Progenitor cell of endocrine pancreas (in vitro differentiated cells): ENCODE measurements at regions not wholly inside any gene's neighbourhood (a gene's known extent, or its start where the extent isn't known, plus 50 kb on each side); places are given as distances from the start of the nearest gene placed in this dataset.
"Not testable (repeated sequence)": the region's sequence is repeated elsewhere in the genome, so short reads cannot be mapped to it uniquely, and the experiment has no call there.

Source experiments
- DNase-seq: peaks from one replicate; pipeline ENCODE4 v3.0.0; 2021; ENCODE audit warnings: low spot score; ENCODE audit not compliant: unreplicated experiment
- H3K27ac Mint-ChIP-seq: 2 replicates; pipeline ENCODE4 v1.8.0; 2021; ENCODE audit warnings: mild to moderate bottlenecking, moderate library complexity, mixed read lengths
- H3K27me3 Mint-ChIP-seq: 2 replicates; pipeline ENCODE4 v1.8.0; 2021; ENCODE audit warnings: mixed read lengths
- H3K36me3 Mint-ChIP-seq: 2 replicates; pipeline ENCODE4 v1.8.0; 2022; ENCODE audit warnings: mixed read lengths; ENCODE audit not compliant: insufficient read depth
- H3K4me1 Mint-ChIP-seq: 2 replicates; pipeline ENCODE4 v1.8.0; 2021; ENCODE audit warnings: low read depth, mixed read lengths
- H3K4me3 Mint-ChIP-seq: 2 replicates; pipeline ENCODE4 v1.8.0; 2021; ENCODE audit warnings: low read depth, mild to moderate bottlenecking, moderate library complexity, mixed read lengths
- H3K9me3 Mint-ChIP-seq: 2 replicates; pipeline ENCODE4 v1.8.0; 2021; ENCODE audit warnings: low read depth, mixed read lengths
- CTCF ChIP-seq: fragments of 200-600 bp; sonication (generic); IDR thresholded peaks from one replicate; pipeline ENCODE4 v1.5.0; 2021; ENCODE audit warnings: antibody characterized with exemption, mild to moderate bottlenecking; ENCODE audit not compliant: unreplicated experiment

- Mint-ChIP-seq H3K27me3 (peaks cover 5% of the 10 kb centered on the region), H3K4me1 (peaks cover 15% of the 10 kb centered on the region), H3K4me3 (no peak overlapping the region), H3K36me3 (peaks cover 2% of the 10 kb centered on the region), H3K9me3 (peaks cover 6% of the 10 kb centered on the region), H3K27ac (no peak overlapping the region)
- no peak for DNase-seq
- no peak for TF ChIP-seq CTCF
Observed at GRCh38 chr2:8505311-8505920, 176.4 kb upstream of the ID2 start.

GRCh38 chr2:8506746-8507145 lies 175.1 kb upstream of the ID2 start:
- no peak overlapping the region for H3K27ac Mint-ChIP-seq
- no peak overlapping the region for H3K4me3 Mint-ChIP-seq
- peaks cover 6% of the 10 kb centered on the region for H3K4me1 Mint-ChIP-seq
- H3K9me3 Mint-ChIP-seq: peaks cover 6% of the 10 kb centered on the region
- H3K27me3 Mint-ChIP-seq: peaks cover 5% of the 10 kb centered on the region
- TF ChIP-seq CTCF: no peak
- H3K36me3 Mint-ChIP-seq: peaks cover 2% of the 10 kb centered on the region
- DNase-seq: no peak

GRCh38 chr2:8508766-8509165 lies 173.1 kb upstream of the ID2 start:
- no peak overlapping the region for H3K27ac Mint-ChIP-seq
- H3K9me3 Mint-ChIP-seq: peaks cover 6% of the 10 kb centered on the region
- no peak for DNase-seq
- peaks cover 2% of the 10 kb centered on the region for H3K36me3 Mint-ChIP-seq
- H3K4me1 Mint-ChIP-seq: peaks cover 3% of the 10 kb centered on the region
- H3K27me3 Mint-ChIP-seq: no peaks in the 10 kb centered on the region
- TF ChIP-seq CTCF: no peak
- H3K4me3 Mint-ChIP-seq: no peak overlapping the region

GRCh38 chr2:8509621-8510020 lies 172.2 kb upstream of the ID2 start:
- H3K27me3 Mint-ChIP-seq: no peaks in the 10 kb centered on the region
- no peak for TF ChIP-seq CTCF
- no peak for DNase-seq
- H3K4me1 Mint-ChIP-seq: peaks cover 7% of the 10 kb centered on the region
- peaks cover 6% of the 10 kb centered on the region for H3K9me3 Mint-ChIP-seq
- no peak overlapping the region for H3K27ac Mint-ChIP-seq
- H3K36me3 Mint-ChIP-seq: peaks cover 2% of the 10 kb centered on the region
- H3K4me3 Mint-ChIP-seq: no peak overlapping the region

- H3K4me3 Mint-ChIP-seq, H3K36me3 Mint-ChIP-seq, DNase-seq, H3K27ac Mint-ChIP-seq, H3K9me3 Mint-ChIP-seq, H3K27me3 Mint-ChIP-seq: not testable (repeated sequence)
- peaks cover 10% of the 10 kb centered on the region for H3K4me1 Mint-ChIP-seq
Observed at GRCh38 chr2:8510055-8510454, 171.8 kb upstream of the ID2 start.

GRCh38 chr2:8510519-8510918 lies 171.3 kb upstream of the ID2 start:
- Mint-ChIP-seq H3K27ac (no peak overlapping the region), H3K27me3 (no peaks in the 10 kb centered on the region), H3K36me3 (peaks cover 2% of the 10 kb centered on the region), H3K4me1 (peaks cover 12% of the 10 kb centered on the region), H3K9me3 (peaks cover 6% of the 10 kb centered on the region), H3K4me3 (no peak overlapping the region)
- no peak for DNase-seq
- TF ChIP-seq CTCF: no peak
